DND-41 (cell line): ENCODE measurements at regions not wholly inside any gene's neighbourhood (a gene's known extent, or its start where the extent isn't known, plus 50 kb on each side); places are given as distances from the start of the nearest gene placed in this dataset.

Source experiments
- ATAC-seq: fragments of 200-7000 bp; cut with Tn5 transposase; 3 replicates; pipeline ENCODE4 v1.9.1; 2021; ENCODE audit warnings: low read depth; ENCODE audit not compliant: insufficient read depth
- DNase-seq: peaks from one replicate; pipeline ENCODE4 v3.0.0-alpha.2; 2020
- H2AFZ ChIP-seq: 2 replicates; pipeline ENCODE4 v1.6.0; 2012; ENCODE audit warnings: low read depth, low read length
- H3K27ac ChIP-seq: 2 replicates; pipeline ENCODE4 v1.5.1; 2012; ENCODE audit warnings: low read length, inconsistent platforms
- H3K27me3 ChIP-seq: fragments of 200-600 bp; sonication (generic); 2 replicates; pipeline ENCODE4 v1.6.0; 2012; ENCODE audit warnings: low read length, mild to moderate bottlenecking, inconsistent platforms; ENCODE audit not compliant: insufficient read depth, poor library complexity
- H3K36me3 ChIP-seq: 2 replicates; pipeline ENCODE4 v1.5.1; 2012; ENCODE audit warnings: low read length, inconsistent platforms; ENCODE audit not compliant: insufficient read depth
- H3K4me1 ChIP-seq: 2 replicates; pipeline ENCODE4 v1.5.1; 2012; ENCODE audit warnings: mild to moderate bottlenecking, low read length; ENCODE audit not compliant: insufficient read depth
- H3K4me2 ChIP-seq: 2 replicates; pipeline ENCODE4 v1.6.0; 2012; ENCODE audit warnings: mild to moderate bottlenecking, moderate library complexity, low read length, inconsistent platforms; ENCODE audit not compliant: insufficient read depth
- H3K4me3 ChIP-seq, 2 experiments: fragments of 200-600 bp in 1 of 2; shearing (Covaris generic) in 1 of 2; 2 replicates each; pipeline ENCODE4 v1.5.1; 2012 to 2016; ENCODE audit warnings: inconsistent platforms in 2 of 2, low read length in 2 of 2, mild to moderate bottlenecking in 2 of 2, low read depth in 1 of 2, moderate library complexity in 1 of 2
- H3K79me2 ChIP-seq: 2 replicates; pipeline ENCODE4 v1.6.0; 2012; ENCODE audit warnings: low read length, inconsistent platforms; ENCODE audit not compliant: insufficient read depth
- H3K9ac ChIP-seq: 2 replicates; pipeline ENCODE4 v1.6.0; 2012; ENCODE audit warnings: low read depth, mild to moderate bottlenecking, inconsistent platforms, low read length, moderate library complexity
- H3K9me3 ChIP-seq: 2 replicates; pipeline ENCODE4 v1.5.1; 2012; ENCODE audit warnings: low read length, moderate library complexity, mild to moderate bottlenecking, inconsistent platforms; ENCODE audit not compliant: insufficient read depth, severe bottlenecking
- H4K20me1 ChIP-seq: 2 replicates; pipeline ENCODE4 v1.6.0; 2012; ENCODE audit warnings: low read length; ENCODE audit not compliant: insufficient read depth
- CTCF ChIP-seq: IDR thresholded peaks from 2 replicates; pipeline ENCODE4 v1.5.1; 2012; ENCODE audit warnings: borderline replicate concordance, low read length, moderate library complexity, mild to moderate bottlenecking; ENCODE audit not compliant: poor library complexity, severe bottlenecking; ENCODE audit errors: extremely low read depth
- EZH2 ChIP-seq: IDR thresholded peaks from 3 replicates; pipeline ENCODE4 v1.6.1; 2012; ENCODE audit warnings: borderline replicate concordance, low read depth, mild to moderate bottlenecking, moderate library complexity, low read length, inconsistent platforms; ENCODE audit not compliant: severe bottlenecking

- H3K4me1 ChIP-seq: no peaks in the 10 kb centered on the region
- H3K27me3 ChIP-seq: no peaks in the 10 kb centered on the region
- H4K20me1 ChIP-seq: no peaks in the 10 kb centered on the region
- H3K27ac ChIP-seq: no peak overlapping the region
- no peaks in the 10 kb centered on the region for H3K79me2 ChIP-seq
- no peak overlapping the region for H3K4me3 ChIP-seq
- ATAC-seq (no peak), DNase-seq (no peak)
- no peaks in the 10 kb centered on the region for H3K36me3 ChIP-seq
- no peak overlapping the region for H3K9ac ChIP-seq
- no peak overlapping the region for H2AFZ ChIP-seq
- TF ChIP-seq CTCF: no peak
- TF ChIP-seq EZH2: no peak
- H3K9me3 ChIP-seq: no peaks in the 10 kb centered on the region
- H3K4me2 ChIP-seq: no peak overlapping the region
Measured at GRCh38 chr4:11615601-11616000, 186.9 kb upstream of the HS3ST1 start.

DNA sequence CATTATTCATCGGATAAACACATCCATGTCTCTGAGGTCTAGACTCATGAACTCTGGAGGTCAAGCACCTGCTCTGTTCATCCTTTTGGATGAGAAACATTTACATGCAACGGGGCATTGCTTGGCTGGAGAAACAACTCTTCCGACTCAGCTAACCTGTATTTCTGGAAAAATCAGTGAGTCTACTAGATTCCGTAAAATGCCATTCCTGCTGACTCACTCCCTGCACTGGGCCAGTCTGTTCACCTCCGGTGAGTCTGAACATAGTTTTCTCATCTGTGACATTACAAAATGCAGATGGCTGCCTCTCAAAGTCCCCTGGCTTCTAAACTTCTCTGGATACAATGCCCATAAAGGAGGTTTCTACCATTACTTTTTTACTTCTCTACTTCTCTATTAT is 185.7 kb upstream of the HS3ST1 start:
- Histone ChIP-seq H3K4me3 (no peak overlapping the region), H3K36me3 (no peaks in the 10 kb centered on the region), H3K4me1 (no peaks in the 10 kb centered on the region), H3K9me3 (no peaks in the 10 kb centered on the region), H4K20me1 (no peaks in the 10 kb centered on the region), H3K27ac (no peak overlapping the region), H3K4me2 (no peak overlapping the region), H2AFZ (no peak overlapping the region), H3K79me2 (no peaks in the 10 kb centered on the region), H3K27me3 (no peaks in the 10 kb centered on the region), H3K9ac (no peak overlapping the region)
- DNase-seq: no peak
- TF ChIP-seq CTCF: no peak
- TF ChIP-seq EZH2: no peak
- ATAC-seq: no peak

DNA sequence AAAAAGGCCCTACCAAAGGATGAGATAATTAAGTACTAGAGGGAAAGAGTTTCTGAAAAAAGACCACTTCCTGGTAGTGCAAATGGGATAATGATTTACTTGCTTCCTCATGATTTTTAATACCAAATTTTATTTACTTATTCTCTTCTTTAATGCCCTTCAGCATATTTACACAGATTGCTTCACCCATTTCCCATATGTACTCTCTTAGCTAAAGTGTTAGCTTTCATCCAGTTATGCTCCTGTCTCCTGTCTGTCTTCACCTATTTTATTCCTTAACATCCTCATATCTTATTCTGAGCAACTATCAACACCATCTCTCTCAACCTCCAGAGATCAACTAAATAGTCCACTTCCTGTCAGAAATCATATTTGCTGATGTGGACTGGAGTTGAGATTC is 183.2 kb upstream of the HS3ST1 start:
- Histone ChIP-seq H3K27ac (no peak overlapping the region), H3K9me3 (no peaks in the 10 kb centered on the region), H3K4me1 (no peaks in the 10 kb centered on the region), H3K9ac (no peak overlapping the region), H3K79me2 (no peaks in the 10 kb centered on the region), H3K4me2 (no peak overlapping the region), H4K20me1 (no peaks in the 10 kb centered on the region), H3K4me3 (no peak overlapping the region), H2AFZ (no peak overlapping the region), H3K27me3 (no peaks in the 10 kb centered on the region), H3K36me3 (no peaks in the 10 kb centered on the region)
- TF ChIP-seq EZH2 (no peak), CTCF (no peak)
- ATAC-seq: no peak
- no peak for DNase-seq

DNA sequence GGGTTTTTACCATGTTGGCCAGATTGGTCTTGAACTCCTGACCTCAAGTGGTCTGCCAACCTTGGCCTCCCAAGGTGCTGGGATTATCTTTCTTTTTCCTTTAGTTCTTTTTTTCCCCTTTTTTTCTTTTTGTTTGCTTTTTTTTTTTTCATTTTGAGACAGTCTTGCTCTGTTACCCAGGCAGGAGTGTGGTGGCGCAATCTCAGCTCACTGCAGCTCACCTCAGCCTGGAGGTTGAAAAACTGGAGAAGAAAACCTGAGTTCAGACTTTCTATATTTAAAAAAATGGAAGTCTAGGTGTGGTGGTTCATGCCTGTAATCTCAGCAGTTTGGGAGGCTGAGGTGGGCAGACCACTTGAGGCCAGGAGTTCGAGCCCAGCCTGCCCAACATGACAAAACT is 181.1 kb upstream of the HS3ST1 start:
- Histone ChIP-seq H3K4me3 (no peak overlapping the region), H2AFZ (no peak overlapping the region), H3K9ac (no peak overlapping the region), H3K4me1 (no peaks in the 10 kb centered on the region), H3K27ac (no peak overlapping the region), H3K79me2 (no peaks in the 10 kb centered on the region), H3K36me3 (no peaks in the 10 kb centered on the region), H3K9me3 (no peaks in the 10 kb centered on the region), H3K4me2 (no peak overlapping the region), H4K20me1 (no peaks in the 10 kb centered on the region), H3K27me3 (no peaks in the 10 kb centered on the region)
- DNase-seq (no peak), ATAC-seq (no peak)
- no peak for TF ChIP-seq EZH2
- no peak for TF ChIP-seq CTCF
